A549 (cell line): ENCODE measurements at regions not wholly inside any gene's neighbourhood (a gene's known extent, or its start where the extent isn't known, plus 50 kb on each side); places are given as distances from the start of the nearest gene placed in this dataset.

ENCODE experiments used
- ATAC-seq, 2 experiments: fragments of 200-7000 bp in 1 of 2; fragments of >200 bp in 1 of 2; cut with Nextera tagmentation in 1 of 2; cut with Tn5 transposase in 1 of 2; 3 replicates each; pipeline versions ENCODE4 v1.8.0 to v1.9.1; 2018 to 2020; ENCODE audit warnings: mild to moderate bottlenecking in 1 of 2, moderate library complexity in 1 of 2
- CTCF ChIA-PET: fragments of 300-600 bp; sonication (Branson Sonifier 250); formaldehyde crosslinking; extraction: SDS; loops from one replicate; lab custom pipeline; 2021; ENCODE audit warnings: antibody characterized with exemption, inconsistent platforms; lab: Yijun Ruan, JAX
- POLR2A ChIA-PET: fragments of 350-600 bp; formaldehyde crosslinking; extraction: SDS; loops from one replicate; lab custom pipeline; 2021; ENCODE audit warnings: antibody characterized with exemption, inconsistent platforms; lab: Yijun Ruan, JAX
- DNase-seq, 2 experiments: peaks; one replicate each; pipeline versions ENCODE4 v3.0.0 to v3.0.0-alpha.2; 2011 to 2016; ENCODE audit warnings: low read depth in 1 of 2, low spot score in 1 of 2
- FAIRE-seq: peaks from 2 replicates; lab custom pipeline; 2011; peaks lifted over from hg19 to GRCh38; lab: Jason Lieb, UNC
- H3K27ac ChIP-seq, 2 experiments: fragments of >200 bp; sonication (Bioruptor Twin); formaldehyde crosslinking; 3 replicates each; pipeline ENCODE4 v1.5.1; 2016 to 2017
- H3K4me1 ChIP-seq: fragments of >200 bp; sonication (Bioruptor Twin); formaldehyde crosslinking; 3 replicates; pipeline ENCODE4 v1.6.1; 2016
- H3K4me2 ChIP-seq: fragments of >200 bp; sonication (Bioruptor Twin); formaldehyde crosslinking; 3 replicates; pipeline ENCODE4 v1.6.1; 2016
- H3K4me3 ChIP-seq: fragments of >200 bp; sonication (Bioruptor Twin); formaldehyde crosslinking; 3 replicates; pipeline ENCODE4 v1.5.1; 2016
- H3K9me3 ChIP-seq: fragments of >200 bp; sonication (Bioruptor Twin); formaldehyde crosslinking; 3 replicates; pipeline ENCODE4 v1.6.1; 2016
- ATOH8 ChIP-seq: fragments of 250-450 bp; sonication (Bioruptor Pico); IDR thresholded peaks from 2 replicates; pipeline ENCODE4 v1.5.0; 2020; ENCODE audit warnings: low read depth, mild to moderate bottlenecking, moderate library complexity
- CBX2 ChIP-seq: fragments of 200-600 bp; sonication (generic); IDR thresholded peaks from 2 replicates; pipeline ENCODE4 v1.6.1; 2016; ENCODE audit warnings: low read depth, mild to moderate bottlenecking, borderline replicate concordance
- CHD2 ChIP-seq: fragments of 150-350 bp; IDR thresholded peaks from 2 replicates; pipeline ENCODE4 v1.6.1; 2014; ENCODE audit warnings: low read length; ENCODE audit not compliant: partially characterized antibody
- CHD4 ChIP-seq: fragments of 200-600 bp; sonication (generic); IDR thresholded peaks from 2 replicates; pipeline ENCODE4 v1.6.1; 2016; ENCODE audit warnings: antibody characterized with exemption, mild to moderate bottlenecking, borderline replicate concordance
- CTCF ChIP-seq: fragments of >200 bp; sonication (Bioruptor Twin); formaldehyde crosslinking; IDR thresholded peaks from 3 replicates; pipeline ENCODE4 v1.5.1; 2016
- E2F6 ChIP-seq: IDR thresholded peaks from 2 replicates; pipeline ENCODE4 v1.6.1; 2012; ENCODE audit warnings: low read depth, borderline replicate concordance
- ESRRA ChIP-seq: fragments of 150-350 bp; IDR thresholded peaks from 2 replicates; pipeline ENCODE4 v1.6.1; 2014; ENCODE audit warnings: mild to moderate bottlenecking, low read length, borderline replicate concordance
- HOXB5 ChIP-seq: fragments of 250-450 bp; sonication (Bioruptor Pico); IDR thresholded peaks from 2 replicates; pipeline ENCODE4 v1.5.0; 2020; ENCODE audit warnings: mild to moderate bottlenecking, moderate library complexity
- KDM1A ChIP-seq: fragments of 200-600 bp; sonication (generic); IDR thresholded peaks from 2 replicates; pipeline ENCODE4 v1.6.1; 2016; ENCODE audit warnings: low read depth, mild to moderate bottlenecking
- KDM5A ChIP-seq: fragments of 200-600 bp; sonication (generic); IDR thresholded peaks from 2 replicates; pipeline ENCODE4 v1.6.1; 2016; ENCODE audit warnings: antibody characterized with exemption, mild to moderate bottlenecking
- MAX ChIP-seq: IDR thresholded peaks from 2 replicates; pipeline ENCODE4 v1.6.1; 2012
- NFE2L2 ChIP-seq: fragments of 150-350 bp; conservative IDR thresholded peaks from 2 replicates; pipeline ENCODE4 v1.6.1; 2014; ENCODE audit warnings: low read length
- NPAS2 ChIP-seq: fragments of 250-450 bp; sonication (Bioruptor Pico); IDR thresholded peaks from 2 replicates; pipeline ENCODE4 v1.8.0; 2022; ENCODE audit warnings: mild to moderate bottlenecking, moderate library complexity, borderline replicate concordance
- NR3C1 ChIP-seq: fragments of >200 bp; sonication (Bioruptor Twin); formaldehyde crosslinking; IDR thresholded peaks from 3 replicates; pipeline ENCODE4 v1.6.1; 2017
- PBX3 ChIP-seq: IDR thresholded peaks from 2 replicates; pipeline ENCODE4 v1.6.1; 2012
- POLR2A ChIP-seq: IDR thresholded peaks from 2 replicates; pipeline ENCODE4 v1.6.1; 2012; ENCODE audit warnings: mild to moderate bottlenecking, low read length
- RAD21 ChIP-seq, 2 experiments: fragments of >200 bp in 1 of 2; sonication (Bioruptor Twin) in 1 of 2; formaldehyde crosslinking in 1 of 2; IDR thresholded peaks in 1 of 2; conservative IDR thresholded peaks in 1 of 2; 2 replicates in 1 of 2; 3 replicates in 1 of 2; pipeline ENCODE4 v1.6.1; 2012 to 2018; ENCODE audit warnings: inconsistent platforms in 1 of 2
- RFX5 ChIP-seq: fragments of 450-650 bp; IDR thresholded peaks from 2 replicates; pipeline ENCODE4 v1.7.1; 2014; ENCODE audit warnings: antibody characterized with exemption, mild to moderate bottlenecking, moderate library complexity
- RNF2 ChIP-seq: fragments of 200-600 bp; sonication (generic); IDR thresholded peaks from 2 replicates; pipeline ENCODE4 v1.6.1; 2016; ENCODE audit warnings: low read depth, mild to moderate bottlenecking, antibody characterized with exemption, moderate library complexity, borderline replicate concordance
- SREBF2 ChIP-seq: fragments of 450-650 bp; IDR thresholded peaks from 2 replicates; pipeline ENCODE4 v1.6.1; 2014; ENCODE audit warnings: mild to moderate bottlenecking, moderate library complexity
- TFCP2L1 ChIP-seq: fragments of 250-450 bp; sonication (Bioruptor Pico); IDR thresholded peaks from 2 replicates; pipeline ENCODE4 v1.5.0; 2021; ENCODE audit warnings: mild to moderate bottlenecking
- TP53 ChIP-seq: fragments of 250-450 bp; sonication (Bioruptor Pico); IDR thresholded peaks from 2 replicates; pipeline ENCODE4 v1.5.0; 2021; ENCODE audit warnings: mild to moderate bottlenecking, moderate library complexity
- ZC3H11A ChIP-seq: fragments of 450-650 bp; IDR thresholded peaks from 2 replicates; pipeline ENCODE4 v1.6.1; 2014; ENCODE audit warnings: antibody characterized with exemption, mild to moderate bottlenecking
- ZNF302 ChIP-seq: fragments of 250-450 bp; sonication (Bioruptor Pico); IDR thresholded peaks from 2 replicates; pipeline ENCODE4 v1.9.0; 2021; ENCODE audit warnings: inconsistent platforms, mild to moderate bottlenecking, moderate library complexity
- WGBS: methylation state at CpG from one replicate; pipeline ENCODE4 v1.1.6; 2017; ENCODE audit errors: missing lambda C conversion rate; 5-methylcytosine and 5-hydroxymethylcytosine counted together

- CTCF ChIA-PET = no interaction called here
- ATAC-seq = no peak
- H3K27ac ChIP-seq = no peak overlapping the region
- no peak for TF ChIP-seq ZNF302 (CRISPR knock-in tag)
- no peak for TF ChIP-seq HOXB5 (CRISPR knock-in tag)
- TF ChIP-seq ESRRA = no peak
- TF ChIP-seq NR3C1 = no peak
- no peak for TF ChIP-seq ZC3H11A
- no peak for TF ChIP-seq RAD21 (conservative IDR thresholded peaks at IDR 0.05 in 1 of 2, IDR thresholded peaks at IDR 0.05 in 1 of 2)
- no peak for TF ChIP-seq KDM1A
- no peak for TF ChIP-seq NFE2L2
- no peak for TF ChIP-seq CHD4
- TF ChIP-seq, all 56 proteins: peak for 0
- Histone ChIP-seq H3K4me3 (no peak overlapping the region), H3K4me1 (no peaks in the 10 kb centered on the region), H3K9me3 (no peaks in the 10 kb centered on the region), H3K4me2 (no peak overlapping the region)
- DNase-seq (no peak), FAIRE-seq (no peak)
- WGBS = 0% methylated on average over 2 of the region's 2 CpGs
- POLR2A ChIA-PET = no interaction called here
Observed at GRCh38 chr18:37861981-37862380, 296.4 kb upstream of the CELF4 start.

- FAIRE-seq (no peak), DNase-seq (no peak), ATAC-seq (no peak)
- TF ChIP-seq CBX2 = no peak
- TF ChIP-seq RFX5 = no peak
- no peak for TF ChIP-seq PBX3
- no peak for TF ChIP-seq CTCF
- no peak for TF ChIP-seq TP53 (CRISPR knock-in tag)
- TF ChIP-seq ATOH8 (CRISPR knock-in tag) = no peak
- H3K27ac ChIP-seq = no peak overlapping the region
- H3K9me3 ChIP-seq = no peaks in the 10 kb centered on the region
- no peaks in the 10 kb centered on the region for H3K4me1 ChIP-seq
- H3K4me2 ChIP-seq = no peak overlapping the region
- WGBS = 2% methylated on average over 3 of the region's 3 CpGs
- ChIA-PET POLR2A (no interaction called here), CTCF (no interaction called here)
- no peak overlapping the region for H3K4me3 ChIP-seq
Observed at GRCh38 chr18:37854396-37854795, 288.8 kb upstream of the CELF4 start.

- Histone ChIP-seq H3K4me3 (no peak overlapping the region), H3K4me2 (no peak overlapping the region), H3K9me3 (no peaks in the 10 kb centered on the region), H3K4me1 (no peaks in the 10 kb centered on the region), H3K27ac (no peak overlapping the region)
- no peak for ATAC-seq
- CTCF ChIA-PET = no interaction called here
- no peak for FAIRE-seq
- POLR2A ChIA-PET = no interaction called here
- 8% methylated on average over 3 of the region's 3 CpGs for WGBS
- TF ChIP-seq CBX2 (no peak), SREBF2 (no peak), POLR2A (no peak), E2F6 (no peak), ESRRA (no peak), TFCP2L1 (CRISPR knock-in tag) (no peak), CHD2 (no peak), MAX (no peak), RNF2 (no peak), KDM5A (no peak), CHD4 (no peak), NPAS2 (CRISPR knock-in tag) (no peak)
- no peak for DNase-seq
Observed at GRCh38 chr18:37853706-37854105, 288.1 kb upstream of the CELF4 start.
